HepG2 (cell line): ENCODE measurements at regions not wholly inside any gene's neighbourhood (a gene's known extent, or its start where the extent isn't known, plus 50 kb on each side); places are given as distances from the start of the nearest gene placed in this dataset.

Source experiments
- ATF7 ChIP-seq, 2 experiments: fragments of 450-650 bp in 1 of 2; sonication (generic) in 1 of 2; formaldehyde crosslinking in 1 of 2; IDR thresholded peaks; 2 replicates each; pipeline versions ENCODE4 v1.4.0 to v1.6.1; 2016 to 2020; ENCODE audit warnings: antibody characterized with exemption in 1 of 2, mild to moderate bottlenecking in 1 of 2, missing genetic modification reagents in 1 of 2
- EP300 ChIP-seq, 3 experiments: sonication (generic) in 1 of 3; formaldehyde crosslinking in 1 of 3; IDR thresholded peaks; 2 replicates each; pipeline versions ENCODE4 v1.5.1 to v1.6.1; 2011 to 2020; ENCODE audit warnings: low read depth in 2 of 3, low read length in 2 of 3, borderline replicate concordance in 1 of 3, improper control_type of control experiment in 1 of 3, mild to moderate bottlenecking in 1 of 3, missing genetic modification reagents in 1 of 3, moderate library complexity in 1 of 3
- MED1 ChIP-seq: sonication (generic); formaldehyde crosslinking; IDR thresholded peaks from 2 replicates; pipeline ENCODE4 v1.4.0; 2020; ENCODE audit warnings: missing genetic modification reagents
- NFE2 ChIP-seq: sonication (generic); formaldehyde crosslinking; IDR thresholded peaks from 2 replicates; pipeline ENCODE4 v1.4.0; 2020; ENCODE audit warnings: missing genetic modification reagents
- NR3C1 ChIP-seq: sonication (generic); formaldehyde crosslinking; IDR thresholded peaks from 2 replicates; pipeline ENCODE4 v1.4.0; 2020; ENCODE audit warnings: missing genetic modification reagents
- POLR2A ChIP-seq, 2 experiments: IDR thresholded peaks; 2 replicates each; pipeline ENCODE4 v1.6.1; 2011; ENCODE audit warnings: low read depth in 2 of 2, low read length in 2 of 2, mild to moderate bottlenecking in 1 of 2, moderate library complexity in 1 of 2; ENCODE audit not compliant: insufficient read depth in 1 of 2
- RBFOX2 ChIP-seq: fragments of 200-400 bp; formaldehyde crosslinking; IDR thresholded peaks from 2 replicates; pipeline ENCODE4 v1.6.1; 2017; ENCODE audit warnings: low read depth, mild to moderate bottlenecking, low read length
- ZNF136 ChIP-seq: sonication (generic); formaldehyde crosslinking; IDR thresholded peaks from 2 replicates; pipeline ENCODE4 v1.8.1; 2022; ENCODE audit warnings: low read depth, mild to moderate bottlenecking, moderate library complexity, missing genetic modification reagents
- ZNF264 ChIP-seq: sonication (generic); formaldehyde crosslinking; IDR thresholded peaks from 2 replicates; pipeline ENCODE4 v1.4.0; 2020; ENCODE audit warnings: missing genetic modification reagents
- ZNF839 ChIP-seq: sonication (generic); formaldehyde crosslinking; IDR thresholded peaks from 2 replicates; pipeline ENCODE4 v1.4.0; 2020; ENCODE audit warnings: missing genetic modification reagents, mild to moderate bottlenecking, borderline replicate concordance
- TF ChIP-seq, protein P1 (sequence below): sonication (generic); formaldehyde crosslinking; IDR thresholded peaks from 2 replicates; pipeline ENCODE4 v1.5.0; 2020; ENCODE audit warnings: mild to moderate bottlenecking, missing genetic modification reagents, moderate library complexity
- TF ChIP-seq, protein P2 (sequence below): sonication (generic); formaldehyde crosslinking; IDR thresholded peaks from 2 replicates; pipeline ENCODE4 v1.8.1; 2023; ENCODE audit warnings: mild to moderate bottlenecking, missing genetic modification reagents, borderline replicate concordance
- TF ChIP-seq, protein P3 (sequence below): sonication (generic); formaldehyde crosslinking; IDR thresholded peaks from 2 replicates; pipeline ENCODE4 v1.8.0; 2022; ENCODE audit warnings: low read depth, missing genetic modification reagents

DNA sequence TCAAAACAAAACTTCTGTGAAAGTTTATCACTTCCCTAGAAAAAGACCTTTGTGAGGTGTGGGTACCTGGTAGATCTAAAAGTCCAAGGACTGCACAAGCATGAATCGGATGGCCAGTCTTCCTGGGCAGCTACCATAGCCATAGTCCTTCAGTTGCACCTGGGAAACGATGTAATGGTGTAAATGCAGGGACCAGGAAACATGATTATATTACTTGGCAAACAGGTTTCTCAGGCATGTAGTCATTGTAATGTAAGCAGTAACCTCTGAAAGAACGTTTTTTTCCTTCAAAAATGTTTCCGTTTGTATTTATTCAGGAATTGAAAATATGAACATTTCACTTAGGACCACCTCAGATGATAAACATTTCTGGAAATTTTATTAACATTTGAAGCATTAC is 433.4 kb downstream of the DTWD2 start:
- TF ChIP-seq ATF7 (IDR thresholded peaks at IDR 0.05) (no peak), ATF7 (CRISPR knock-in tag; IDR thresholded peaks at IDR 0.05) (no peak), MED1 (CRISPR knock-in tag) (no peak), ZNF264 (CRISPR knock-in tag) (no peak), RBFOX2 (no peak), POLR2A (IDR thresholded peaks at IDR 0.05; ENCODE audit: insufficient read depth in 1 of 2, low read depth in 2 of 2, low read length in 2 of 2) (no peak), NR3C1 (CRISPR knock-in tag) (no peak), ZNF136 (CRISPR knock-in tag) (no peak), EP300 (IDR thresholded peaks at IDR 0.05; ENCODE audit: low read depth in 2 of 2, low read length in 2 of 2) (no peak), EP300 (CRISPR knock-in tag; IDR thresholded peaks at IDR 0.05; ENCODE audit: borderline replicate concordance) (no peak), ZNF839 (no peak), NFE2 (CRISPR knock-in tag) (no peak)
- TF ChIP-seq, protein P1, sequence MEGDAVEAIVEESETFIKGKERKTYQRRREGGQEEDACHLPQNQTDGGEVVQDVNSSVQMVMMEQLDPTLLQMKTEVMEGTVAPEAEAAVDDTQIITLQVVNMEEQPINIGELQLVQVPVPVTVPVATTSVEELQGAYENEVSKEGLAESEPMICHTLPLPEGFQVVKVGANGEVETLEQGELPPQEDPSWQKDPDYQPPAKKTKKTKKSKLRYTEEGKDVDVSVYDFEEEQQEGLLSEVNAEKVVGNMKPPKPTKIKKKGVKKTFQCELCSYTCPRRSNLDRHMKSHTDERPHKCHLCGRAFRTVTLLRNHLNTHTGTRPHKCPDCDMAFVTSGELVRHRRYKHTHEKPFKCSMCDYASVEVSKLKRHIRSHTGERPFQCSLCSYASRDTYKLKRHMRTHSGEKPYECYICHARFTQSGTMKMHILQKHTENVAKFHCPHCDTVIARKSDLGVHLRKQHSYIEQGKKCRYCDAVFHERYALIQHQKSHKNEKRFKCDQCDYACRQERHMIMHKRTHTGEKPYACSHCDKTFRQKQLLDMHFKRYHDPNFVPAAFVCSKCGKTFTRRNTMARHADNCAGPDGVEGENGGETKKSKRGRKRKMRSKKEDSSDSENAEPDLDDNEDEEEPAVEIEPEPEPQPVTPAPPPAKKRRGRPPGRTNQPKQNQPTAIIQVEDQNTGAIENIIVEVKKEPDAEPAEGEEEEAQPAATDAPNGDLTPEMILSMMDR, result no peak
- TF ChIP-seq, protein P2, sequence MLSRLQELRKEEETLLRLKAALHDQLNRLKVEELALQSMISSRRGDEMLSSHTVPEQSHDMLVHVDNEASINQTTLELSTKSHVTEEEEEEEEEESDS, result no peak
- TF ChIP-seq, protein P3, sequence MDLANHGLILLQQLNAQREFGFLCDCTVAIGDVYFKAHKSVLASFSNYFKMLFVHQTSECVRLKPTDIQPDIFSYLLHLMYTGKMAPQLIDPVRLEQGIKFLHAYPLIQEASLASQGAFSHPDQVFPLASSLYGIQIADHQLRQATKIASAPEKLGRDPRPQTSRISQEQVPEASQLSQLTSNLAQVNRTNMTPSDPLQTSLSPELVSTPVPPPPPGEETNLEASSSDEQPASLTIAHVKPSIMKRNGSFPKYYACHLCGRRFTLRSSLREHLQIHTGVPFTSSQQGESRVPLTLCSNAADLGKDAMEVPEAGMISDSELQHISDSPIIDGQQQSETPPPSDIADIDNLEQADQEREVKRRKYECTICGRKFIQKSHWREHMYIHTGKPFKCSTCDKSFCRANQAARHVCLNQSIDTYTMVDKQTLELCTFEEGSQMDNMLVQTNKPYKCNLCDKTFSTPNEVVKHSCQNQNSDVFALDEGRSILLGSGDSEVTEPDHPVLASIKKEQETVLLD (CRISPR knock-in tag), result no peak
